Activated B cell treated with CpG ODN at 0.5 μM for 24 hours (primary cell): ENCODE measurements at regions not wholly inside any gene's neighbourhood (a gene's known extent, or its start where the extent isn't known, plus 50 kb on each side); places are given as distances from the start of the nearest gene placed in this dataset.

ENCODE experiments used
- ATAC-seq: fragments of 200-7000 bp; cut with Tn5 transposase; one replicate; pipeline ENCODE4 v1.10.0; 2021; ENCODE audit warnings: low read depth, mild to moderate bottlenecking, moderate library complexity
- CTCF ChIA-PET: fragments of 350-600 bp; sonication (Branson Sonifier 250); formaldehyde crosslinking; loops from one replicate; lab custom pipeline; 2021; ENCODE audit warnings: antibody characterized with exemption; lab: Charles Lee
- POLR2A ChIA-PET: fragments of 350-600 bp; sonication (Branson Sonifier 250); formaldehyde crosslinking; loops from one replicate; lab custom pipeline; 2021; ENCODE audit warnings: antibody characterized with exemption; lab: Charles Lee
- DNase-seq: peaks from one replicate; pipeline ENCODE4 v3.0.0; 2022
- H3K27ac Mint-ChIP-seq: one replicate; pipeline ENCODE4 v1.8.0; 2020; ENCODE audit warnings: mixed read lengths
- H3K27me3 Mint-ChIP-seq: one replicate; pipeline ENCODE4 v1.8.0; 2021; ENCODE audit warnings: mixed read lengths
- H3K36me3 Mint-ChIP-seq: one replicate; pipeline ENCODE4 v1.8.0; 2021; ENCODE audit warnings: low read depth, mixed read lengths
- H3K4me1 Mint-ChIP-seq: one replicate; pipeline ENCODE4 v1.8.0; 2021; ENCODE audit warnings: mixed read lengths
- H3K4me3 Mint-ChIP-seq: one replicate; pipeline ENCODE4 v1.8.0; 2020; ENCODE audit warnings: mild to moderate bottlenecking, mixed read lengths
- H3K9me3 Mint-ChIP-seq: one replicate; pipeline ENCODE4 v1.8.0; 2020; ENCODE audit warnings: mixed read lengths
- intact Hi-C: fragments of 100-400 bp; cut with micrococcal nuclease; formaldehyde crosslinking; loops from one replicate; pipeline ENCODE4 v1.15.1; 2024
- TF ChIP-seq, protein P1 (sequence below): fragments of 200-600 bp; IDR thresholded peaks from one replicate; pipeline ENCODE4 v1.8.0; 2022; ENCODE audit warnings: antibody characterized with exemption, mild to moderate bottlenecking

GRCh38 chr5:1642621-1643061 is 118.9 kb upstream of the LPCAT1 start:
- no peak for DNase-seq
- intact Hi-C loops: loop anchor here (5.0 to 10.0 kb wide), 3 partner anchors 105 to 638 kb away; partner anchors contain the start of gene NKD2
- Mint-ChIP-seq H3K4me1 (peaks cover 16% of the 10 kb centered on the region), H3K4me3 (no peak overlapping the region), H3K36me3 (no peaks in the 10 kb centered on the region), H3K27me3 (peaks cover 20% of the 10 kb centered on the region), H3K9me3 (no peaks in the 10 kb centered on the region), H3K27ac (no peak overlapping the region)
- POLR2A ChIA-PET: no interaction called here
- CTCF ChIA-PET: interaction anchor here (1.8 to 4.1 kb wide), 3 partner anchors 163 to 474 kb away, joined by 4 to 36 read pairs (median 16); no protein-coding TSS in a partner anchor
- TF ChIP-seq, protein P1, sequence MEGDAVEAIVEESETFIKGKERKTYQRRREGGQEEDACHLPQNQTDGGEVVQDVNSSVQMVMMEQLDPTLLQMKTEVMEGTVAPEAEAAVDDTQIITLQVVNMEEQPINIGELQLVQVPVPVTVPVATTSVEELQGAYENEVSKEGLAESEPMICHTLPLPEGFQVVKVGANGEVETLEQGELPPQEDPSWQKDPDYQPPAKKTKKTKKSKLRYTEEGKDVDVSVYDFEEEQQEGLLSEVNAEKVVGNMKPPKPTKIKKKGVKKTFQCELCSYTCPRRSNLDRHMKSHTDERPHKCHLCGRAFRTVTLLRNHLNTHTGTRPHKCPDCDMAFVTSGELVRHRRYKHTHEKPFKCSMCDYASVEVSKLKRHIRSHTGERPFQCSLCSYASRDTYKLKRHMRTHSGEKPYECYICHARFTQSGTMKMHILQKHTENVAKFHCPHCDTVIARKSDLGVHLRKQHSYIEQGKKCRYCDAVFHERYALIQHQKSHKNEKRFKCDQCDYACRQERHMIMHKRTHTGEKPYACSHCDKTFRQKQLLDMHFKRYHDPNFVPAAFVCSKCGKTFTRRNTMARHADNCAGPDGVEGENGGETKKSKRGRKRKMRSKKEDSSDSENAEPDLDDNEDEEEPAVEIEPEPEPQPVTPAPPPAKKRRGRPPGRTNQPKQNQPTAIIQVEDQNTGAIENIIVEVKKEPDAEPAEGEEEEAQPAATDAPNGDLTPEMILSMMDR: no peak
- ATAC-seq: no peak

GRCh38 chr5:1642221-1642620 is 118.5 kb upstream of the LPCAT1 start:
- DNase-seq (no peak), ATAC-seq (no peak)
- intact Hi-C loops: loop anchor here (5.0 to 10.0 kb wide), 3 partner anchors 105 to 637 kb away; partner anchors contain the start of gene NKD2
- Mint-ChIP-seq H3K4me1 (peaks cover 16% of the 10 kb centered on the region), H3K27ac (no peak overlapping the region), H3K27me3 (peaks cover 20% of the 10 kb centered on the region), H3K36me3 (no peaks in the 10 kb centered on the region), H3K9me3 (no peaks in the 10 kb centered on the region), H3K4me3 (no peak overlapping the region)
- TF ChIP-seq, protein P1: no peak
- POLR2A ChIA-PET: no interaction called here
- CTCF ChIA-PET: interaction anchor here (1.8 to 4.1 kb wide), 2 partner anchors 162 to 474 kb away, joined by 4 to 36 read pairs; no protein-coding TSS in a partner anchor

- Mint-ChIP-seq H3K36me3 (no peaks in the 10 kb centered on the region), H3K9me3 (no peaks in the 10 kb centered on the region), H3K4me1 (peaks cover 16% of the 10 kb centered on the region), H3K4me3 (no peak overlapping the region), H3K27ac (peak overlapping the region; percentile 46), H3K27me3 (peaks cover 20% of the 10 kb centered on the region)
- ATAC-seq: peak; percentile 87
- ChIA-PET CTCF (interaction anchor here (1.6 to 4.1 kb wide), 3 partner anchors 162 to 473 kb away, joined by 3 to 36 read pairs (median 4); no protein-coding TSS in a partner anchor), POLR2A (no interaction called here)
- TF ChIP-seq, protein P1: peak; percentile 64
- peak; percentile 55 for DNase-seq
- intact Hi-C loops: loop anchor here (1.0 to 10.0 kb wide), 9 partner anchors 47 to 718 kb away; partner anchors contain the start of genes CLPTM1L and NKD2
Observed at GRCh38 chr5:1641560-1642166, 117.9 kb upstream of the LPCAT1 start.

- no peaks in the 10 kb centered on the region for H3K36me3 Mint-ChIP-seq
- TF ChIP-seq, protein P1: no peak
- ATAC-seq (no peak), DNase-seq (no peak)
- intact Hi-C loops: loop anchor here (1.0 to 10.0 kb wide), 9 partner anchors 47 to 718 kb away; partner anchors contain the start of genes CLPTM1L and NKD2
- peaks cover 18% of the 10 kb centered on the region for H3K27me3 Mint-ChIP-seq
- POLR2A ChIA-PET: no interaction called here
- no peak overlapping the region for H3K4me3 Mint-ChIP-seq
- no peaks in the 10 kb centered on the region for H3K9me3 Mint-ChIP-seq
- H3K27ac Mint-ChIP-seq: peak overlapping the region; percentile 46
- CTCF ChIA-PET: interaction anchor here (1.4 to 1.8 kb wide), 3 partner anchors 161 to 167 kb away, joined by 3 to 5 read pairs (median 4); no protein-coding TSS in a partner anchor
- peaks cover 16% of the 10 kb centered on the region for H3K4me1 Mint-ChIP-seq
Observed at GRCh38 chr5:1641041-1641440, 117.3 kb upstream of the LPCAT1 start.

- Mint-ChIP-seq H3K27ac (no peak overlapping the region), H3K4me3 (no peak overlapping the region), H3K9me3 (no peaks in the 10 kb centered on the region), H3K27me3 (peaks cover 16% of the 10 kb centered on the region), H3K36me3 (no peaks in the 10 kb centered on the region), H3K4me1 (peaks cover 16% of the 10 kb centered on the region)
- ATAC-seq: no peak
- intact Hi-C loops: loop anchor here (2.0 to 10.0 kb wide), 4 partner anchors 103 to 636 kb away; partner anchors contain the start of genes CLPTM1L and NKD2
- DNase-seq: no peak
- ChIA-PET CTCF (interaction anchor here (1.4 to 1.6 kb wide), 2 partner anchors 160 to 166 kb away, joined by 3 to 5 read pairs; no protein-coding TSS in a partner anchor), POLR2A (no interaction called here)
- TF ChIP-seq, protein P1: no peak
Observed at GRCh38 chr5:1640421-1640881, 116.7 kb upstream of the LPCAT1 start.
